GM21737 (cell line): ENCODE measurements at regions not wholly inside any gene's neighbourhood (a gene's known extent, or its start where the extent isn't known, plus 50 kb on each side); places are given as distances from the start of the nearest gene placed in this dataset.

Source experiments
- ATAC-seq: cut with Tn5 transposase; IDR thresholded peaks from one replicate; pipeline ENCODE4 v1.9.1; 2021; ENCODE audit warnings: mild to moderate bottlenecking, moderate library complexity; ENCODE audit not compliant: unreplicated experiment

- ATAC-seq, result no peak
Measured at GRCh38 chr14:85789506-85789905, 259.6 kb downstream of the FLRT2 start.

- ATAC-seq, result no peak
Measured at GRCh38 chr14:85788470-85789233, 258.7 kb downstream of the FLRT2 start.

DNA sequence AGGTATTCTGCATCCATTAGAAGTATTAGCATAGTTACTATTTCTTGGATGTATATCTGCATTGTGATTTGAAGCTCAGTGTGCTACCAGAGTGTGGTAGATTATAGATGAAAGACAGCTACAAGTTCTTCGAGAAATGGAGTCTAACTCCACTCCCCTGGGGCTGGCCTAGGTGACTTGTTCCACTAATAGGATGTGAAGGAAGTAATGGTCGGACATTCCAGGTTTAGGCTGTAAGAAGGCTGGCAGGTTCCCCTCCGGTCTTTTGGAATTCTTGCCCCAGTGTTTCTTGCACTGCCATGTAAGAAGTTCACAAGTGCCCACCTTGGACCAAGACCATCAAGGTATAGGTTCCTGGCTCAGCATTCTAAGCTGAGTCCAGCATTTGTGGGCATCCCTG is 236.4 kb downstream of the FLRT2 start:
- ATAC-seq, result no peak

GRCh38 chr14:85764822-85765221 is 234.9 kb downstream of the FLRT2 start:
- no peak for ATAC-seq

GRCh38 chr14:85762526-85762925 is 232.6 kb downstream of the FLRT2 start:
- ATAC-seq, result no peak

DNA sequence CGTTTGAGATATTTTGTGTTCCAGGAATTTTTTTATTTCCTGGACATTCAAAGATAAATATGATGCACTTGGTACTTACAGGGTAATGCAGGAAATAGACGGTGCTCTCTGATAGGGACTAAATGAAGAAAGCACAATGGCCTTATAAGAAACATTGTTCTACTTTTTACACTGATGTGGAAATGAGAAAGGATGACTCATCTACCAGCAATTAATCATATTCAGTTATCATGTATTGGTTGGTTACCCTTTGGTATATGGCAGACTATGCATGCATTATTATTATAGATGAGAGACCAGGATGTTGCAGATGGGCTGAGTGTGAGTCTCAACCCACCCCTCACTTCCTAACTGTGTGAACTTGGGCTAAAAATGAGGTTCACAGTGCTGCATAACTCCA is 222.2 kb downstream of the FLRT2 start:
- ATAC-seq, result no peak

DNA sequence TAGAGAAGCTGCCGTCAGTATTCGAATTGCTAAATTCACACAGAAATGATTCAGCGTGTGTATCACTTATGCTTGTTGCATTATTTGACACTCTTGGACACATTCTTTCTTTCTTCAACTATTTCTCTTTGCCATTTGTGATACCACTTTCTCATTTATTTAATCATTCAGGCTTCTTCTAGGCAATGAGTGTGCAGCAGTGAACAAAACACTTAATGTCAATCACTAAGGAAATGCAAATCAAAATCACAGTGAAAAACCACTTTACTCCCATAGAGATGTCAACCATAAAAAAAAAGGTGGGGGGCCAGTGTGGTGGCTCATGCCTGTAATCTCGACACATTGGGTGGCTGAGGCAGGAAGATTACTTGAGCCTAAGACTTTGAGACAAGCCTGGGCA is 214.6 kb downstream of the FLRT2 start:
- no peak for ATAC-seq

- no peak for ATAC-seq
Measured at GRCh38 chr14:85732031-85732430, 202.1 kb downstream of the FLRT2 start.

GRCh38 chr14:85731186-85731585 is 201.2 kb downstream of the FLRT2 start:
- ATAC-seq, result no peak

GRCh38 chr14:85728476-85729065 is 198.6 kb downstream of the FLRT2 start:
- no peak for ATAC-seq

- no peak for ATAC-seq
Measured at GRCh38 chr14:85714069-85714468, 184.1 kb downstream of the FLRT2 start.

- ATAC-seq, result no peak
Measured at GRCh38 chr14:85711620-85712019, 181.7 kb downstream of the FLRT2 start.
